Stimulated activated CD8-positive, alpha-beta memory T cell treated with anti-CD3 and anti-CD28 coated beads, Interleukin-4, amount 100 ng/mL, for 48 hours (primary cell): ENCODE measurements at regions not wholly inside any gene's neighbourhood (a gene's known extent, or its start where the extent isn't known, plus 50 kb on each side); places are given as distances from the start of the nearest gene placed in this dataset.
"Not testable (repeated sequence)": the region's sequence is repeated elsewhere in the genome, so short reads cannot be mapped to it uniquely, and the experiment has no call there.

Experiments
- DNase-seq: peaks from one replicate; pipeline ENCODE4 v3.0.0-alpha.2; 2020

- no peak for DNase-seq
These were observed 138.6 kb upstream of the APOOL start for GRCh38 chrX:84865113-84865512.

- DNase-seq: not testable (repeated sequence)
These were observed 133.4 kb upstream of the APOOL start for GRCh38 chrX:84870281-84870680.

GRCh38 chrX:84872160-84872771, 131.4 kb upstream of the APOOL start:
- not testable (repeated sequence) for DNase-seq

- DNase-seq: no peak
These were observed 130.5 kb upstream of the APOOL start for GRCh38 chrX:84873176-84873575.

- DNase-seq: no peak
These were observed 126.8 kb upstream of the APOOL start for GRCh38 chrX:84876876-84877275.

GRCh38 chrX:84893897-84894296, 109.8 kb upstream of the APOOL start:
- no peak for DNase-seq

GRCh38 chrX:84907324-84907968, 96.2 kb upstream of the APOOL start:
- DNase-seq: no peak

GRCh38 chrX:84909151-84909550, 94.5 kb upstream of the APOOL start:
- DNase-seq: no peak

GRCh38 chrX:84924624-84925023, 79.1 kb upstream of the APOOL start:
- no peak for DNase-seq

- no peak for DNase-seq
These were observed 70.9 kb upstream of the APOOL start for GRCh38 chrX:84932814-84933213.

- DNase-seq: no peak
These were observed 69.6 kb upstream of the APOOL start for GRCh38 chrX:84933956-84934556.
